GM19240 (cell line): ENCODE measurements at regions not wholly inside any gene's neighbourhood (a gene's known extent, or its start where the extent isn't known, plus 50 kb on each side); places are given as distances from the start of the nearest gene placed in this dataset.

ENCODE experiments used
- DNase-seq: peaks from one replicate; pipeline ENCODE4 v3.0.0; 2011; ENCODE audit warnings: low spot score; ENCODE audit not compliant: insufficient read length

GRCh38 chr12:91810531-91811451, 334.9 kb downstream of the BTG1 start:
- DNase-seq, result no peak

GRCh38 chr12:91810077-91810476, 335.6 kb downstream of the BTG1 start:
- DNase-seq, result no peak

- no peak for DNase-seq
Measured at GRCh38 chr12:91805031-91805430, 340.6 kb downstream of the BTG1 start.

- no peak for DNase-seq
Measured at GRCh38 chr12:91804533-91804932, 341.1 kb downstream of the BTG1 start.

- DNase-seq, result no peak
Measured at GRCh38 chr12:91801048-91801447, 344.6 kb downstream of the BTG1 start.

GRCh38 chr12:91793676-91794075, 352.0 kb downstream of the BTG1 start:
- DNase-seq, result no peak

GRCh38 chr12:91792597-91792996, 353.0 kb downstream of the BTG1 start:
- no peak for DNase-seq

- DNase-seq, result no peak
Measured at GRCh38 chr12:91786499-91787272, 359.0 kb downstream of the BTG1 start.

- DNase-seq, result no peak
Measured at GRCh38 chr12:91785655-91786498, 359.8 kb downstream of the BTG1 start.

- no peak for DNase-seq
Measured at GRCh38 chr12:91781114-91781513, 364.5 kb downstream of the BTG1 start.

GRCh38 chr12:91778938-91779400, 366.7 kb downstream of the BTG1 start:
- peak; percentile 23 for DNase-seq

- no peak for DNase-seq
Measured at GRCh38 chr12:91778091-91778832, 367.4 kb downstream of the BTG1 start.

- no peak for DNase-seq
Measured at GRCh38 chr12:91777268-91777992, 368.2 kb downstream of the BTG1 start.

- DNase-seq, result no peak
Measured at GRCh38 chr12:91774434-91774921, 371.2 kb downstream of the BTG1 start.

- no peak for DNase-seq
Measured at GRCh38 chr12:91773749-91774429, 371.8 kb downstream of the BTG1 start.

- DNase-seq, result no peak
Measured at GRCh38 chr12:91772411-91772810, 373.2 kb downstream of the BTG1 start.

- no peak for DNase-seq
Measured at GRCh38 chr12:91769736-91770135, 375.9 kb downstream of the BTG1 start.

- no peak for DNase-seq
Measured at GRCh38 chr12:91767237-91767636, 378.4 kb downstream of the BTG1 start.

- no peak for DNase-seq
Measured at GRCh38 chr12:91766454-91766853, 379.2 kb downstream of the BTG1 start.
